ENCODE measurements at regions not wholly inside any gene's neighbourhood (a gene's known extent, or its start where the extent isn't known, plus 50 kb on each side); places are given as distances from the start of the nearest gene placed in this dataset.

DNA sequence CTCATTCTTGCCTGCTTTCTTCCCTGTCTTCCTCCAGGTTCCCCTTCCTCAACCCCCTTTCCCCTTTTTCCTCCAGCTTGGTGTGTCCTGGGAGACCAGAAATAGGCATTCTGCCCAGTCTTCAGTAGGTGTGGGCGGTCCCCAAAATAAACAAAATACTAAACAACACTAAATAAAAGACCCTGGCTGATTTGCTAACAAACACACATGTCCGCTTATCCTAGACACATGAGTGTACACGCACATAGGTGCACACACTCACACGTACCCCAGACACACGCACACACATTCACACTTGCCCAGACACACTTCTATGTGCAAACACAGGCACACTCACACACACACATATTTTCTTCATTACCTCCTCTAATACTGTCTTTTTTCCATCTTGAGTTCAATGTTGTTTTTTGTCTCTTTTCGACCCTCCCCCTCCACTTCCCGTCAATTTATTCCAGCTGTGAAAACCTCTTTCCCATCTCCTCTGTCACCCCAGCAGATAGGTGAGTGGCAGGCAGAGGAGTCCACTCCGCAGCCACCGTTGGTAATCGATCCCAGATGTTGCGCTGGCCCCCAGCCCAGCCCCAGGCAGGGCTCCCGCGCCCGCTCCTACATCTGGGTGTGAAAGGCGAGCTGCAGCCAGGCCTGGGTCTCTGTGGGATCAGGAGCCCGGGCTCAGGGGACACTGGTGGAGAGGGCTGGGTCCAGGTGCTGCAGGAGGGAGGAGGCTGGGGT, 56.9 kb upstream of the FOXP4 start:
- H3K4me3 ChIP-seq, result no peak overlapping the region
- intact Hi-C loops (cut with DNase I; ENCODE audit: low total_unique reads), result no loop called here
- no peaks in the 10 kb centered on the region for H3K27me3 ChIP-seq
- no peak overlapping the region for H3K27ac ChIP-seq
- no peaks in the 10 kb centered on the region for H3K4me1 ChIP-seq
- no peak for DNase-seq (ENCODE audit: low spot score in 2 of 2)
- TF ChIP-seq, protein P1, sequence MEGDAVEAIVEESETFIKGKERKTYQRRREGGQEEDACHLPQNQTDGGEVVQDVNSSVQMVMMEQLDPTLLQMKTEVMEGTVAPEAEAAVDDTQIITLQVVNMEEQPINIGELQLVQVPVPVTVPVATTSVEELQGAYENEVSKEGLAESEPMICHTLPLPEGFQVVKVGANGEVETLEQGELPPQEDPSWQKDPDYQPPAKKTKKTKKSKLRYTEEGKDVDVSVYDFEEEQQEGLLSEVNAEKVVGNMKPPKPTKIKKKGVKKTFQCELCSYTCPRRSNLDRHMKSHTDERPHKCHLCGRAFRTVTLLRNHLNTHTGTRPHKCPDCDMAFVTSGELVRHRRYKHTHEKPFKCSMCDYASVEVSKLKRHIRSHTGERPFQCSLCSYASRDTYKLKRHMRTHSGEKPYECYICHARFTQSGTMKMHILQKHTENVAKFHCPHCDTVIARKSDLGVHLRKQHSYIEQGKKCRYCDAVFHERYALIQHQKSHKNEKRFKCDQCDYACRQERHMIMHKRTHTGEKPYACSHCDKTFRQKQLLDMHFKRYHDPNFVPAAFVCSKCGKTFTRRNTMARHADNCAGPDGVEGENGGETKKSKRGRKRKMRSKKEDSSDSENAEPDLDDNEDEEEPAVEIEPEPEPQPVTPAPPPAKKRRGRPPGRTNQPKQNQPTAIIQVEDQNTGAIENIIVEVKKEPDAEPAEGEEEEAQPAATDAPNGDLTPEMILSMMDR (IDR thresholded peaks at IDR 0.05), result no peak
- no peak for TF ChIP-seq POLR2A (IDR thresholded peaks at IDR 0.05)
- TF ChIP-seq POLR2AphosphoS5 (IDR thresholded peaks at IDR 0.05), result no peak
- no peaks in the 10 kb centered on the region for H3K9me3 ChIP-seq
- no peaks in the 10 kb centered on the region for H3K36me3 ChIP-seq

DNA sequence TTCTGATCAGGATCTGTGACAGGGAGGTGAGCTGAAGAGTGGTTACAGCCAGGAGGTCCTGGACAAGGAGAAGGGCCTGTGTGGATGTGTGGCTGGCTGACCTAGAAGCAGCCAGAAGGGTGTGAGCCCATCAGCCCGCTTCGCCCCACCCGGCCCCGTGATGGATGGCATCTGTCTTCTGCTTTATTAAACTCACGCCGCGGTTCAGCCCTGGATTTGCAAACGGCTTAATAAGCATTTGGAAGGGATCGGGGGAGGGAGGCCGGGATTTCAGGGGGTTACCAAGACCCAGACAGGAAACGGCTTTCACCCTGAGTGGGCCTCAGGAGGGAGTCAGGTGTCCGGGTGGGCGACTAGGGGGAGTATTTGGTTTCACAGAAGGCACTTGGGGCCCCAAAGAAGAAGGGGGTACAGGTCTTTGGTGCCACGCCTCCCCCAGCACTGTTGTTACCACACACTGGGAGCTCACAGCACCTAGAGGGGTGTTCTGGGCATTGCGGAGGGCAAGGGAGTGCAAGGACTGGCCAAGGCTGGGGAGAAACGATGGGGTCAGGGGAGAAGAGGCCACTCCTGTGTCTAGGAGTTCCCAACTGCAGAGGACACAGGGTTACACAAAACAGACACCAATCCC, 53.8 kb upstream of the FOXP4 start:
- intact Hi-C loops (cut with DNase I; ENCODE audit: low total_unique reads), result no loop called here
- Histone ChIP-seq H3K4me3 (no peak overlapping the region), H3K27ac (no peak overlapping the region), H3K4me1 (no peaks in the 10 kb centered on the region), H3K9me3 (no peaks in the 10 kb centered on the region), H3K27me3 (no peaks in the 10 kb centered on the region), H3K36me3 (no peaks in the 10 kb centered on the region)
- DNase-seq (ENCODE audit: low spot score in 2 of 2), result no peak
- no peak for TF ChIP-seq POLR2A (IDR thresholded peaks at IDR 0.05)
- TF ChIP-seq POLR2AphosphoS5 (IDR thresholded peaks at IDR 0.05), result no peak
- TF ChIP-seq, protein P1 (IDR thresholded peaks at IDR 0.05), result no peak

DNA sequence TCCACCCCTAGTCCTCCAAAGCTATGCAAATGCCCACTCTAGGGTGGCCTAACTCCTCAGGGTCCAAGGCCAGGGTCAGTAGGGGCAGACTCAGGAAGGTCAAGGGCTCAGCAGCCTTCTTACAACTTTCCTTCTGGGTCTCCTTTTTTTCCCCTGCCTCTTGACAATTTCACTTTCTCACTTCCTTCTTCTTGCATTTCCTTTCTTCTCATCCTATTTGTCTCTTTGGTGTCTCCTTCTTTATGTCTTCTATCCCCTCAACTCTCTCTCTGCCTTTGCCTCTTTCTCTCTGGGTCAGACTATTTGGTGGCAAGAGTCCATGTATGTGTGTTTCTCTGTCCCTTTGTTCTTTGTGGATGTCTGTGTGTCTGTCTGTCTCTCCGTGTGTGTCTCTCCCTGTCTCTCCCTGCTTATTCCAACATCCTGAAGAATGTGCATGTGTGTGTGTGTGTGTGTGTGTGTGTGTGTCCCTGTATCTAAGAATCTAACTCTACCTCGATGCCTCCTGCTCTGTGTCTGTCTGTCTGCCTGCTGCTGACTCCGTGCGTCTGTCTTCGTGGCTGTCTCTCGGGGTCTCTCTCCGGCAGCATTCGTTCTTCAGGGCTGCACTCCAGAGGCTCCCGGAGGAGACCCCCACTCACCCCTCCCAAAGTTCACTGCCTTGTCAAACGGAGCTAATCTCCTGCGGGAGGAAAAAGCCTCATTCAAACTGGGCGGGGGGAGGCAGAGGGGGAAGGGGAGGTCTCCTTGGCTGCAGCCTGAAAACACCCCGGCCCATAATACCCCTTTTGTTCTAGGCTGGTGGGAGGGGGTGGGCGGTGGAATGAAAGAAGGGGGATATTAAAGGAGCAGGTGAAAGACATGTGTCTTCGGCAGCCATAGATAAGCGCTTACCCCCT, 51.7 kb upstream of the FOXP4 start:
- no peaks in the 10 kb centered on the region for H3K9me3 ChIP-seq
- H3K27ac ChIP-seq, result no peak overlapping the region
- no peaks in the 10 kb centered on the region for H3K36me3 ChIP-seq
- H3K4me3 ChIP-seq, result no peak overlapping the region
- intact Hi-C loops (cut with DNase I; ENCODE audit: low total_unique reads), result no loop called here
- peaks cover 0 to 3% of the 10 kb centered on the region in 2 donors for H3K4me1 ChIP-seq
- TF ChIP-seq POLR2A (IDR thresholded peaks at IDR 0.05) (no peak), POLR2AphosphoS5 (IDR thresholded peaks at IDR 0.05) (no peak)
- TF ChIP-seq, protein P1 (IDR thresholded peaks at IDR 0.05), result no peak
- DNase-seq (ENCODE audit: low spot score in 2 of 2), result no peak
- H3K27me3 ChIP-seq, result no peaks in the 10 kb centered on the region
